Cerebellar nuclear complex (tissue), 1 donor: ENCODE measurements at regions not wholly inside any gene's neighbourhood (a gene's known extent, or its start where the extent isn't known, plus 50 kb on each side); places are given as distances from the start of the nearest gene placed in this dataset.

ENCODE experiments used
- DNase-seq, 2 experiments: peaks; one replicate each; lab custom pipeline; 2025; lab: John Stamatoyannopoulos, UW

- no peak for DNase-seq
These were observed 51.9 kb upstream of the CDIN1 start for GRCh38 chr15:36527235-36528162.

- DNase-seq: no peak
These were observed 50.0 kb upstream of the CDIN1 start for GRCh38 chr15:36529296-36530011.
